ENCODE measurements at regions not wholly inside any gene's neighbourhood (a gene's known extent, or its start where the extent isn't known, plus 50 kb on each side); places are given as distances from the start of the nearest gene placed in this dataset.

- TF ChIP-seq CTCF (IDR thresholded peaks at IDR 0.05; ENCODE audit: borderline replicate concordance, extremely low read depth, low read length, poor library complexity, severe bottlenecking), result no peak
- no peak for TF ChIP-seq EZH2 (IDR thresholded peaks at IDR 0.05; ENCODE audit: borderline replicate concordance, low read depth, low read length, severe bottlenecking)
Measured at GRCh38 chr5:159488516-159488915, 158.2 kb upstream of the IL12B start.
